OCI-LY7 (cell line): ENCODE measurements at regions not wholly inside any gene's neighbourhood (a gene's known extent, or its start where the extent isn't known, plus 50 kb on each side); places are given as distances from the start of the nearest gene placed in this dataset.

Experiments used
- BruUV-seq: library from RNA; stranded (reverse); fragments of 400-500 nt; replicated peaks from 2 replicates; lab custom pipeline; 2021; lab: Mats Ljungman, UMichigan
- CTCF ChIA-PET: fragments of 300-600 bp; sonication (Branson Sonifier 250); formaldehyde crosslinking; loops from one replicate; lab custom pipeline; 2022; ENCODE audit warnings: antibody characterized with exemption; ENCODE audit not compliant: unreplicated experiment; lab: Charles Lee
- POLR2A ChIA-PET: fragments of 300-600 bp; sonication (Branson Sonifier 250); formaldehyde crosslinking; loops from one replicate; lab custom pipeline; 2022; ENCODE audit warnings: antibody characterized with exemption; lab: Charles Lee
- DNase-seq: peaks from one replicate; pipeline ENCODE4 v3.0.0-alpha.2; 2015; ENCODE audit warnings: low spot score
- H2AFZ ChIP-seq: fragments of 200-600 bp; sonication (generic), shearing (Covaris generic); 2 replicates; pipeline ENCODE4 v1.6.1; 2014; ENCODE audit warnings: mild to moderate bottlenecking, antibody characterized with exemption, low read length, moderate library complexity
- H3K27ac ChIP-seq: fragments of 200-600 bp; sonication (generic); 2 replicates; pipeline ENCODE4 v1.5.1; 2014; ENCODE audit warnings: mixed run types, low read depth, mild to moderate bottlenecking, moderate library complexity, low read length, inconsistent platforms; ENCODE audit not compliant: poor library complexity, severe bottlenecking
- H3K36me3 ChIP-seq: fragments of 200-600 bp; sonication (generic); 2 replicates; pipeline ENCODE4 v1.6.1; 2014; ENCODE audit warnings: mild to moderate bottlenecking, antibody characterized with exemption, low read length, moderate library complexity, mixed read lengths; ENCODE audit not compliant: insufficient read depth
- H3K4me1 ChIP-seq: fragments of 200-600 bp; sonication (generic); 2 replicates; pipeline ENCODE4 v1.5.1; 2014; ENCODE audit warnings: mild to moderate bottlenecking, low read length; ENCODE audit not compliant: insufficient read depth, poor library complexity, severe bottlenecking
- H3K4me2 ChIP-seq: fragments of 200-600 bp; sonication (generic); 2 replicates; pipeline ENCODE4 v1.6.1; 2014; ENCODE audit warnings: mild to moderate bottlenecking, low read length
- H3K4me3 ChIP-seq: fragments of 200-600 bp; sonication (generic); 2 replicates; pipeline ENCODE4 v1.5.1; 2014; ENCODE audit warnings: mild to moderate bottlenecking, low read depth, low read length; ENCODE audit not compliant: poor library complexity, severe bottlenecking
- H3K79me2 ChIP-seq: fragments of 200-600 bp; sonication (generic); 2 replicates; pipeline ENCODE4 v1.6.1; 2016; ENCODE audit warnings: low read depth, mild to moderate bottlenecking, low read length, moderate library complexity, mixed read lengths; ENCODE audit not compliant: insufficient read depth
- H3K9me2 ChIP-seq: fragments of 200-600 bp; sonication (generic); 2 replicates; pipeline ENCODE4 v1.6.1; 2016; ENCODE audit warnings: mild to moderate bottlenecking, low read length, mixed read lengths; ENCODE audit not compliant: insufficient read depth
- H3K9me3 ChIP-seq: fragments of 200-600 bp; sonication (generic); 2 replicates; pipeline ENCODE4 v1.6.1; 2014; ENCODE audit warnings: mild to moderate bottlenecking, mixed run types, low read length, mixed read lengths
- H4K20me1 ChIP-seq: fragments of 200-600 bp; sonication (generic); 2 replicates; pipeline ENCODE4 v1.6.1; 2014; ENCODE audit warnings: mild to moderate bottlenecking, antibody characterized with exemption, low read length, moderate library complexity, mixed read lengths; ENCODE audit not compliant: insufficient read depth
- CTCF ChIP-seq: fragments of 200-600 bp; sonication (generic); conservative IDR thresholded peaks from 2 replicates; pipeline ENCODE4 v1.5.1; 2014; ENCODE audit warnings: mild to moderate bottlenecking, antibody characterized with exemption, low read length, moderate library complexity, mixed read lengths
- EZH2phosphoT487 ChIP-seq: fragments of 200-600 bp; sonication (generic); IDR thresholded peaks from 2 replicates; pipeline ENCODE4 v1.6.1; 2018; ENCODE audit warnings: low read depth, borderline replicate concordance, mild to moderate bottlenecking, mixed run types, antibody characterized with exemption, low read length, moderate library complexity, mixed read lengths
- intact Hi-C: fragments of 100-400 bp; cut with micrococcal nuclease; formaldehyde crosslinking; loops from one replicate; pipeline ENCODE4 v1.10.0; 2022; ENCODE audit not compliant: unreplicated experiment

GRCh38 chr11:116049383-116049782 lies 545.2 kb upstream of the CADM1 start:
- Histone ChIP-seq H3K4me3 (no peak overlapping the region), H3K9me2 (no peaks in the 10 kb centered on the region), H3K79me2 (no peaks in the 10 kb centered on the region), H3K4me1 (no peaks in the 10 kb centered on the region), H3K4me2 (no peak overlapping the region), H3K9me3 (no peaks in the 10 kb centered on the region), H2AFZ (no peak overlapping the region), H4K20me1 (no peaks in the 10 kb centered on the region), H3K36me3 (no peaks in the 10 kb centered on the region), H3K27ac (no peak overlapping the region)
- no TSS peak for BruUV-seq
- CTCF ChIA-PET = no interaction called here
- intact Hi-C loops = no loop called here
- DNase-seq = no peak
- TF ChIP-seq CTCF = no peak
- no peak for TF ChIP-seq EZH2phosphoT487
- POLR2A ChIA-PET = interaction anchor here (0.7 kb wide), 1 partner anchor 901 kb away, joined by 3 read pairs; no protein-coding TSS in a partner anchor

- Histone ChIP-seq H3K4me1 (no peaks in the 10 kb centered on the region), H3K9me3 (no peaks in the 10 kb centered on the region), H3K9me2 (no peaks in the 10 kb centered on the region), H3K36me3 (no peaks in the 10 kb centered on the region), H4K20me1 (no peaks in the 10 kb centered on the region), H2AFZ (no peak overlapping the region), H3K79me2 (no peaks in the 10 kb centered on the region), H3K27ac (no peak overlapping the region), H3K4me3 (no peak overlapping the region), H3K4me2 (no peak overlapping the region)
- POLR2A ChIA-PET = interaction anchor here (1.1 kb wide), 1 partner anchor 19 kb away, joined by 3 read pairs; no protein-coding TSS in a partner anchor
- intact Hi-C loops = no loop called here
- TF ChIP-seq EZH2phosphoT487 = no peak
- TF ChIP-seq CTCF = no peak
- no TSS peak for BruUV-seq
- DNase-seq = no peak
- CTCF ChIA-PET = no interaction called here
These were observed 541.9 kb upstream of the CADM1 start for GRCh38 chr11:116046127-116046526.

GRCh38 chr11:116044941-116045340 lies 540.7 kb upstream of the CADM1 start:
- Histone ChIP-seq H3K9me2 (no peaks in the 10 kb centered on the region), H3K4me1 (no peaks in the 10 kb centered on the region), H3K79me2 (no peaks in the 10 kb centered on the region), H3K4me2 (no peak overlapping the region), H2AFZ (no peak overlapping the region), H3K36me3 (no peaks in the 10 kb centered on the region), H3K9me3 (no peaks in the 10 kb centered on the region), H4K20me1 (no peaks in the 10 kb centered on the region), H3K4me3 (no peak overlapping the region), H3K27ac (no peak overlapping the region)
- DNase-seq = no peak
- intact Hi-C loops = no loop called here
- CTCF ChIA-PET = no interaction called here
- TF ChIP-seq CTCF (no peak), EZH2phosphoT487 (no peak)
- POLR2A ChIA-PET = interaction anchor here (0.6 kb wide), 2 partner anchors 14 to 973 kb away, joined by 3 to 4 read pairs; no protein-coding TSS in a partner anchor
- no TSS peak for BruUV-seq
